ENCODE measurements at regions not wholly inside any gene's neighbourhood (a gene's known extent, or its start where the extent isn't known, plus 50 kb on each side); places are given as distances from the start of the nearest gene placed in this dataset.

DNA sequence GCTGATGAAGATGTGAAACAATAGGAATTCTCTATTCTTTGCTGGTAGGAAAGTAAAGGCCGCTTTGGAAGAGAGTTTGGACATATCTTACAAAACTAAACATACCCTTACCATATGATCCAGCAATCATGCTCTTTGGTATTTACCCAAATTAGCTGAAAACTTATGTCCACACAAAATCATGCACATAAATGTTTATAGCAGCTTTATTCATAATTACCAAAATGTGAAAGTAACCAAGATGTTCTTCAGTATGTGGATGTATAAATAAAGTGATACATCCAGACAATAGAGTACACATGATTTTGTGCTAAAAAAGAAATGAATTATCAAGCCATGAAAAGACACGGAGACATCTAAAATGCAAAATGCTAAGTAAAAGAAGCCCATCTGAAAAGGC, 98.7 kb upstream of the SLC35F3 start:
- ChIA-PET POLR2A (no interaction called here), CTCF (interaction anchor here (0.6 kb wide), 1 partner anchor 26 kb away, joined by 3 read pairs; no protein-coding TSS in a partner anchor)
- Histone ChIP-seq H3K36me3 (ENCODE audit: control insufficient read depth in 2 of 2, insufficient read depth in 1 of 2, low read length in 2 of 2) (no peaks in the 10 kb centered on the region), H3K4me1 (ENCODE audit: control insufficient read depth, insufficient read depth, low read length) (no peaks in the 10 kb centered on the region), H3K27ac (ENCODE audit: extremely low read depth, low read depth, low read length) (no peak overlapping the region), H3K9me3 (ENCODE audit: control insufficient read depth, insufficient read depth, low read depth, low read length) (0 out of 2 replicates have a peak, but pooled peaks cover 5% of the 10 kb centered on the region), H3K4me3 (ENCODE audit: low read depth, low read length) (no peak overlapping the region)
- TF ChIP-seq, protein P1, sequence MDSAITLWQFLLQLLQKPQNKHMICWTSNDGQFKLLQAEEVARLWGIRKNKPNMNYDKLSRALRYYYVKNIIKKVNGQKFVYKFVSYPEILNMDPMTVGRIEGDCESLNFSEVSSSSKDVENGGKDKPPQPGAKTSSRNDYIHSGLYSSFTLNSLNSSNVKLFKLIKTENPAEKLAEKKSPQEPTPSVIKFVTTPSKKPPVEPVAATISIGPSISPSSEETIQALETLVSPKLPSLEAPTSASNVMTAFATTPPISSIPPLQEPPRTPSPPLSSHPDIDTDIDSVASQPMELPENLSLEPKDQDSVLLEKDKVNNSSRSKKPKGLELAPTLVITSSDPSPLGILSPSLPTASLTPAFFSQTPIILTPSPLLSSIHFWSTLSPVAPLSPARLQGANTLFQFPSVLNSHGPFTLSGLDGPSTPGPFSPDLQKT (IDR thresholded peaks at IDR 0.05; ENCODE audit: borderline replicate concordance, low read depth, low read length) = no peak
- TF ChIP-seq ZNF571 (tag by site-specific recombination; IDR thresholded peaks at IDR 0.05) = no peak
- no peak for TF ChIP-seq ZNF561 (tag by site-specific recombination; IDR thresholded peaks at IDR 0.05; ENCODE audit: borderline replicate concordance)
- TF ChIP-seq ZNF76 (tag by site-specific recombination; IDR thresholded peaks at IDR 0.05; ENCODE audit: borderline replicate concordance, low read depth) = no peak
- no peak for TF ChIP-seq ZBTB1 (tag by site-specific recombination; IDR thresholded peaks at IDR 0.05)
- no peak for TF ChIP-seq PRDM1 (tag by site-specific recombination; IDR thresholded peaks at IDR 0.05)
- TF ChIP-seq, protein P2, sequence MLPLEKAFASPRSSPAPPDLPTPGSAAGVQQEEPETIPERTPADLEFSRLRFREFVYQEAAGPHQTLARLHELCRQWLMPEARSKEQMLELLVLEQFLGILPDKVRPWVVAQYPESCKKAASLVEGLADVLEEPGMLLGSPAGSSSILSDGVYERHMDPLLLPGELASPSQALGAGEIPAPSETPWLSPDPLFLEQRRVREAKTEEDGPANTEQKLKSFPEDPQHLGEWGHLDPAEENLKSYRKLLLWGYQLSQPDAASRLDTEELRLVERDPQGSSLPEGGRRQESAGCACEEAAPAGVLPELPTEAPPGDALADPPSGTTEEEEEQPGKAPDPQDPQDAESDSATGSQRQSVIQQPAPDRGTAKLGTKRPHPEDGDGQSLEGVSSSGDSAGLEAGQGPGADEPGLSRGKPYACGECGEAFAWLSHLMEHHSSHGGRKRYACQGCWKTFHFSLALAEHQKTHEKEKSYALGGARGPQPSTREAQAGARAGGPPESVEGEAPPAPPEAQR (tag by site-specific recombination; IDR thresholded peaks at IDR 0.05) = no peak
- no peak for TF ChIP-seq SP2 (tag by site-specific recombination; IDR thresholded peaks at IDR 0.05)
- TF ChIP-seq ZNF24 (tag by site-specific recombination; IDR thresholded peaks at IDR 0.05) = no peak
- no peak for TF ChIP-seq ZNF175 (tag by site-specific recombination; IDR thresholded peaks at IDR 0.05)
- TF ChIP-seq ZNF302 (tag by site-specific recombination; IDR thresholded peaks at IDR 0.05; ENCODE audit: low read depth) = no peak
- no peak for TF ChIP-seq RBAK (tag by site-specific recombination; IDR thresholded peaks at IDR 0.05)
- TF ChIP-seq ZNF416 (tag by site-specific recombination; IDR thresholded peaks at IDR 0.05) = no peak
- TF ChIP-seq, protein P3, sequence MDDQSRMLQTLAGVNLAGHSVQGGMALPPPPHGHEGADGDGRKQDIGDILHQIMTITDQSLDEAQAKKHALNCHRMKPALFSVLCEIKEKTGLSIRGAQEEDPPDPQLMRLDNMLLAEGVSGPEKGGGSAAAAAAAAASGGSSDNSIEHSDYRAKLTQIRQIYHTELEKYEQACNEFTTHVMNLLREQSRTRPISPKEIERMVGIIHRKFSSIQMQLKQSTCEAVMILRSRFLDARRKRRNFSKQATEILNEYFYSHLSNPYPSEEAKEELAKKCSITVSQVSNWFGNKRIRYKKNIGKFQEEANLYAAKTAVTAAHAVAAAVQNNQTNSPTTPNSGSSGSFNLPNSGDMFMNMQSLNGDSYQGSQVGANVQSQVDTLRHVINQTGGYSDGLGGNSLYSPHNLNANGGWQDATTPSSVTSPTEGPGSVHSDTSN (CRISPR knock-in tag; IDR thresholded peaks at IDR 0.05) = no peak
- no peak for TF ChIP-seq ZNF16 (tag by site-specific recombination; IDR thresholded peaks at IDR 0.05; ENCODE audit: low read depth)
- no peak for TF ChIP-seq MYNN (tag by site-specific recombination; IDR thresholded peaks at IDR 0.05; ENCODE audit: borderline replicate concordance)

DNA sequence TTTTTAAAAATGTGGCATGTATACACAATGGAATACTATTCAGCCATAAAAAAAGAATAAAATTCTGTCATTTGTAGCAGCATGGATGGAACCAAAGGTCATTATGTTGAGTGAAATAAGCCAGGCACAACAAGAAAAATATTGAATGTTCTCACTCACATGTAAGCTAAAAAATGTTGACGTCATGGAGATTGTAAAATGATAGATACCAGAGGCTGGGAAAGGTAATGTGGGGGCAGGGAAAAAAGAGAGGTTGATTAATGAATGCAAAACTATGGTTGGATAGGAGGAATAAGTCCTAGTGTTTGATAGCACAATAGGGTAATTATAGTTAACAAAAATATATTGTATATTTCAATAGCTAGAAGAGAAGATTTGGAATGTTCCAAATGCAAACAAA, 89.1 kb upstream of the SLC35F3 start:
- TF ChIP-seq, protein P4, sequence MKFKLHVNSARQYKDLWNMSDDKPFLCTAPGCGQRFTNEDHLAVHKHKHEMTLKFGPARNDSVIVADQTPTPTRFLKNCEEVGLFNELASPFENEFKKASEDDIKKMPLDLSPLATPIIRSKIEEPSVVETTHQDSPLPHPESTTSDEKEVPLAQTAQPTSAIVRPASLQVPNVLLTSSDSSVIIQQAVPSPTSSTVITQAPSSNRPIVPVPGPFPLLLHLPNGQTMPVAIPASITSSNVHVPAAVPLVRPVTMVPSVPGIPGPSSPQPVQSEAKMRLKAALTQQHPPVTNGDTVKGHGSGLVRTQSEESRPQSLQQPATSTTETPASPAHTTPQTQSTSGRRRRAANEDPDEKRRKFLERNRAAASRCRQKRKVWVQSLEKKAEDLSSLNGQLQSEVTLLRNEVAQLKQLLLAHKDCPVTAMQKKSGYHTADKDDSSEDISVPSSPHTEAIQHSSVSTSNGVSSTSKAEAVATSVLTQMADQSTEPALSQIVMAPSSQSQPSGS (tag by site-specific recombination; IDR thresholded peaks at IDR 0.05; ENCODE audit: low read depth) = peak; percentile 92
- no peak for TF ChIP-seq ZNF114 (tag by site-specific recombination; IDR thresholded peaks at IDR 0.05)
- POLR2A ChIA-PET = no interaction called here
- H3K36me3 ChIP-seq (ENCODE audit: control insufficient read depth in 2 of 2, insufficient read depth in 1 of 2, low read length in 2 of 2) = no peaks in the 10 kb centered on the region
- CTCF ChIA-PET = interaction anchor here (0.6 kb wide), 1 partner anchor 217 kb away, joined by 5 read pairs; no protein-coding TSS in a partner anchor
- no peak overlapping the region for H3K4me3 ChIP-seq (ENCODE audit: low read depth, low read length)
- H3K4me1 ChIP-seq (ENCODE audit: control insufficient read depth, insufficient read depth, low read length) = no peaks in the 10 kb centered on the region
- H3K9me3 ChIP-seq (ENCODE audit: control insufficient read depth, insufficient read depth, low read depth, low read length) = no peaks in the 10 kb centered on the region; the same call in 1 of the 2 replicates
- no peak overlapping the region for H3K27ac ChIP-seq (ENCODE audit: extremely low read depth, low read depth, low read length)

Data from HEK293 (cell line).